ENCODE measurements at regions not wholly inside any gene's neighbourhood (a gene's known extent, or its start where the extent isn't known, plus 50 kb on each side); places are given as distances from the start of the nearest gene placed in this dataset.
"Not testable (repeated sequence)": the region's sequence is repeated elsewhere in the genome, so short reads cannot be mapped to it uniquely, and the experiment has no call there.

DNA sequence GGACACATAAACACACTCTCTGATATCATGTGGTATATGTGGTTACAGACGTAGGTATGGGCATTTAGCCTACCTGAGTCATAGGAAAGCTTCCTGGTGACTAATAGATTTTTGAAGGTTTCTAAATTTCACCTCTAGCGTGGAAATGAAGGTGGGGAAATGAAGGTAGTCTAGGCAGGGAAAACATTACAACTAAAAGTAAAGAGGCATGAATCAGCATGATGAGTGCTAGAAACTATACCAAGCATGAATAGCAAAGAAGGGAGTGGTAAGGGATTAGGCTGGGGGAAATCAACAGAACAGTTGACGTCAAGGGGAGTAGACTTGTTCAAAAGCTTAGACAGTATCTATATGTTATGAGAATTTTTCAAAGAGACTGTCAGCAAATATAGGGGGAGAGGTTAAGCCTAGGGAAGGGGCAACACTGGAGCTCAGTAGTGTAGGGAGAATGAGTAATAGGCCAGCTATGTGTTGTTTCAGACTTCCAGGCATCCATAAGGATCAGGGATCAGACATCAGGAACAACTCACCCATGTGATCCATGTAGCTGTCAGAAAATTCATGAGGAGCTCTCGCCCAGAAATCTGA lies 279.3 kb upstream of the DIPK2B start:
- WGBS, 3 donors = 59 to 78% (median 73%) methylated on average over 4 of the region's 4 CpGs
- H3K27ac ChIP-seq (ENCODE audit: low read depth in 1 of 3, low read length in 2 of 3) = no peak overlapping the region
- no peaks in the 10 kb centered on the region for H3K36me3 ChIP-seq (ENCODE audit: control insufficient read depth in 3 of 3, insufficient read depth in 2 of 3, low read depth in 1 of 3, low read length in 3 of 3)
- no peaks in the 10 kb centered on the region for H3K27me3 ChIP-seq (ENCODE audit: control insufficient read depth in 3 of 3, insufficient read depth in 3 of 3, low read length in 3 of 3)
- H3K4me3 ChIP-seq (ENCODE audit: low read depth in 1 of 3, low read length in 3 of 3) = no peak overlapping the region
- H3K9me3 ChIP-seq (ENCODE audit: control insufficient read depth in 2 of 2, insufficient read depth in 1 of 2, low read depth in 1 of 2, low read length in 1 of 2) = no peaks in the 10 kb centered on the region
- DNase-seq (no peak), FAIRE-seq (no peak)
- H3K4me1 ChIP-seq (ENCODE audit: control insufficient read depth in 3 of 3, insufficient read depth in 2 of 3, low read depth in 1 of 3, low read length in 2 of 3) = no peaks in the 10 kb centered on the region

GRCh38 chrX:45479196-45479834 lies 278.6 kb upstream of the DIPK2B start:
- H3K4me3 ChIP-seq (ENCODE audit: low read depth in 1 of 3, low read length in 3 of 3) = no peak overlapping the region
- no peaks in the 10 kb centered on the region for H3K27me3 ChIP-seq (ENCODE audit: control insufficient read depth in 3 of 3, insufficient read depth in 3 of 3, low read length in 3 of 3)
- DNase-seq = no peak
- WGBS, 3 donors = 82 to 92% (median 82%) methylated on average over 4 of the region's 4 CpGs
- no peak for FAIRE-seq
- H3K27ac ChIP-seq (ENCODE audit: low read depth in 1 of 3, low read length in 2 of 3) = no peak overlapping the region
- no peaks in the 10 kb centered on the region for H3K36me3 ChIP-seq (ENCODE audit: control insufficient read depth in 3 of 3, insufficient read depth in 2 of 3, low read depth in 1 of 3, low read length in 3 of 3)
- no peaks in the 10 kb centered on the region for H3K4me1 ChIP-seq (ENCODE audit: control insufficient read depth in 3 of 3, insufficient read depth in 2 of 3, low read depth in 1 of 3, low read length in 2 of 3)
- H3K9me3 ChIP-seq (ENCODE audit: control insufficient read depth in 2 of 2, insufficient read depth in 1 of 2, low read depth in 1 of 2, low read length in 1 of 2) = no peaks in the 10 kb centered on the region

GRCh38 chrX:45472968-45473367 lies 272.3 kb upstream of the DIPK2B start:
- no peaks in the 10 kb centered on the region for H3K27me3 ChIP-seq (ENCODE audit: control insufficient read depth in 3 of 3, insufficient read depth in 3 of 3, low read length in 3 of 3)
- H3K9me3 ChIP-seq (ENCODE audit: control insufficient read depth in 2 of 2, insufficient read depth in 1 of 2, low read depth in 1 of 2, low read length in 1 of 2) = no peaks in the 10 kb centered on the region
- no peak for FAIRE-seq
- no peak overlapping the region for H3K4me3 ChIP-seq (ENCODE audit: low read depth in 1 of 3, low read length in 3 of 3)
- no peaks in the 10 kb centered on the region for H3K4me1 ChIP-seq (ENCODE audit: control insufficient read depth in 3 of 3, insufficient read depth in 2 of 3, low read depth in 1 of 3, low read length in 2 of 3)
- no peak overlapping the region for H3K27ac ChIP-seq (ENCODE audit: low read depth in 1 of 3, low read length in 2 of 3)
- H3K36me3 ChIP-seq (ENCODE audit: control insufficient read depth in 3 of 3, insufficient read depth in 2 of 3, low read depth in 1 of 3, low read length in 3 of 3) = no peaks in the 10 kb centered on the region
- WGBS, 3 donors = 50 to 71% (median 61%) methylated on average over 1 of the region's 1 CpG
- DNase-seq = no peak

DNA sequence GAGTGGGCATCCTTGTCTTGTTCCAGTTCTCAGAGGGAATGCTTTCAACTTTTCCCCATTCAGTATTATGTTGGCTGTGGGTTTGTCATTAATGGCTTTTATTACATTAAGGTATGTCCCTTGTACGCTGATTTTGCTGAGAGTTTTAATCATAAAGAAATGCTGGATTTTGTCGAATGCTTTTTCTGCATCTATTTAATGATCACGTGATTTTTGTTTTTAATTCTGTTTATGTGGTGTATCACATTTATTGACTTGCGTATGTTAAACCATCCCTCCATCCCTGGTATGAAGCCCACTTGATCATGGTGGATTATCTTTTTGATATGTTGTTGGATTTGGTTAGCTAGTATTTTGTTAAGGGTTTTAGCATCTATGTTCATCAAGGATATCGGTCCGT lies 266.9 kb upstream of the DIPK2B start:
- H3K4me1 ChIP-seq (ENCODE audit: control insufficient read depth in 3 of 3, insufficient read depth in 2 of 3, low read depth in 1 of 3, low read length in 2 of 3); DNase-seq; FAIRE-seq; H3K36me3 ChIP-seq (ENCODE audit: control insufficient read depth in 3 of 3, insufficient read depth in 2 of 3, low read depth in 1 of 3, low read length in 3 of 3); H3K4me3 ChIP-seq (ENCODE audit: low read depth in 1 of 3, low read length in 3 of 3); H3K9me3 ChIP-seq (ENCODE audit: control insufficient read depth in 2 of 2, insufficient read depth in 1 of 2, low read depth in 1 of 2, low read length in 1 of 2); H3K27me3 ChIP-seq (ENCODE audit: control insufficient read depth in 3 of 3, insufficient read depth in 3 of 3, low read length in 3 of 3); H3K27ac ChIP-seq (ENCODE audit: low read depth in 1 of 3, low read length in 2 of 3): not testable (repeated sequence)
- WGBS, 3 donors = 91 to 96% (median 96%) methylated on average over 6 of the region's 6 CpGs

DNA sequence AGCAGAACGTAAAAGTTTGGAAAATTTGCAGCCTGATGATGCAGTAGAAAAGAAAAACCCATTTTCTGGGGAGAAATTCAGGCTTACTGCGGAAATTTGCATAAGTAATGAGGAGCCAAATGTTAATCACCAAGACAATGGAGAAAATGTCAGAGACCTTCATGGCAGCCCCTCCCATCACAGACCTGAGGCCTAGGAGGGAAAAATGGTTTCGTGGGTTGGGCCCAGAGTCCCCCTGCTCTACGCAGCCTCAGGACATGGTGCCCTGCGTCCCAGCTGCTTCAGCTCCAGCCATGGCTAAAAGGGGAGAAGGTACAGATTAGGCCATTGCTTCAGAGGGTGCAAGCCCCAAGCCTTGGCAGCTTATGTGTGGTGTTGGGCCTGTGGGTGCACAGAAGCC lies 255.1 kb upstream of the DIPK2B start:
- not testable (repeated sequence) for FAIRE-seq
- WGBS, 3 donors = 70 to 89% (median 79%) methylated on average over 3 to 5 of the region's 5 CpGs

GRCh38 chrX:45454290-45454689 lies 253.6 kb upstream of the DIPK2B start:
- no peaks in the 10 kb centered on the region for H3K4me1 ChIP-seq (ENCODE audit: control insufficient read depth in 3 of 3, insufficient read depth in 2 of 3, low read depth in 1 of 3, low read length in 2 of 3)
- no peak overlapping the region for H3K4me3 ChIP-seq (ENCODE audit: low read depth in 1 of 3, low read length in 3 of 3)
- no peak for FAIRE-seq
- H3K27ac ChIP-seq (ENCODE audit: low read depth in 1 of 3, low read length in 2 of 3) = no peak overlapping the region
- H3K9me3 ChIP-seq (ENCODE audit: control insufficient read depth in 2 of 2, insufficient read depth in 1 of 2, low read depth in 1 of 2, low read length in 1 of 2) = no peaks in the 10 kb centered on the region
- no peaks in the 10 kb centered on the region for H3K27me3 ChIP-seq (ENCODE audit: control insufficient read depth in 3 of 3, insufficient read depth in 3 of 3, low read length in 3 of 3)
- 77 to 96% (median 94%) methylated on average over 2 of the region's 2 CpGs for WGBS, 3 donors
- H3K36me3 ChIP-seq (ENCODE audit: control insufficient read depth in 3 of 3, insufficient read depth in 2 of 3, low read depth in 1 of 3, low read length in 3 of 3) = no peaks in the 10 kb centered on the region
- no peak for DNase-seq

More for the DNA sequence above, 255.1 kb upstream of the DIPK2B start:
- not testable (repeated sequence) for DNase-seq; H3K36me3 ChIP-seq (ENCODE audit: control insufficient read depth in 3 of 3, insufficient read depth in 2 of 3, low read depth in 1 of 3, low read length in 3 of 3); H3K4me3 ChIP-seq (ENCODE audit: low read depth in 1 of 3, low read length in 3 of 3); H3K27me3 ChIP-seq (ENCODE audit: control insufficient read depth in 3 of 3, insufficient read depth in 3 of 3, low read length in 3 of 3); H3K9me3 ChIP-seq (ENCODE audit: control insufficient read depth in 2 of 2, insufficient read depth in 1 of 2, low read depth in 1 of 2, low read length in 1 of 2); H3K4me1 ChIP-seq (ENCODE audit: control insufficient read depth in 3 of 3, insufficient read depth in 2 of 3, low read depth in 1 of 3, low read length in 2 of 3); H3K27ac ChIP-seq (ENCODE audit: low read depth in 1 of 3, low read length in 2 of 3)

- Histone ChIP-seq H3K4me3 (ENCODE audit: low read depth in 1 of 3, low read length in 3 of 3) (no peak overlapping the region), H3K9me3 (ENCODE audit: control insufficient read depth in 2 of 2, insufficient read depth in 1 of 2, low read depth in 1 of 2, low read length in 1 of 2) (no peaks in the 10 kb centered on the region), H3K36me3 (ENCODE audit: control insufficient read depth in 3 of 3, insufficient read depth in 2 of 3, low read depth in 1 of 3, low read length in 3 of 3) (no peaks in the 10 kb centered on the region), H3K27ac (ENCODE audit: low read depth in 1 of 3, low read length in 2 of 3) (no peak overlapping the region), H3K4me1 (ENCODE audit: control insufficient read depth in 3 of 3, insufficient read depth in 2 of 3, low read depth in 1 of 3, low read length in 2 of 3) (no peaks in the 10 kb centered on the region), H3K27me3 (ENCODE audit: control insufficient read depth in 3 of 3, insufficient read depth in 3 of 3, low read length in 3 of 3) (no peaks in the 10 kb centered on the region)
- FAIRE-seq (no peak), DNase-seq (no peak)
- WGBS, 3 donors = 73 to 97% (median 95%) methylated on average over 1 of the region's 1 CpG
Observed at GRCh38 chrX:45449982-45450381, 249.3 kb upstream of the DIPK2B start.

GRCh38 chrX:45447995-45448394 lies 247.3 kb upstream of the DIPK2B start:
- no peaks in the 10 kb centered on the region for H3K4me1 ChIP-seq (ENCODE audit: control insufficient read depth in 3 of 3, insufficient read depth in 2 of 3, low read depth in 1 of 3, low read length in 2 of 3)
- no peak overlapping the region for H3K27ac ChIP-seq (ENCODE audit: low read depth in 1 of 3, low read length in 2 of 3)
- FAIRE-seq (no peak), DNase-seq (no peak)
- no peaks in the 10 kb centered on the region for H3K36me3 ChIP-seq (ENCODE audit: control insufficient read depth in 3 of 3, insufficient read depth in 2 of 3, low read depth in 1 of 3, low read length in 3 of 3)
- H3K4me3 ChIP-seq (ENCODE audit: low read depth in 1 of 3, low read length in 3 of 3) = no peak overlapping the region
- H3K9me3 ChIP-seq (ENCODE audit: control insufficient read depth in 2 of 2, insufficient read depth in 1 of 2, low read depth in 1 of 2, low read length in 1 of 2) = no peaks in the 10 kb centered on the region
- no peaks in the 10 kb centered on the region for H3K27me3 ChIP-seq (ENCODE audit: control insufficient read depth in 3 of 3, insufficient read depth in 3 of 3, low read length in 3 of 3)

DNA sequence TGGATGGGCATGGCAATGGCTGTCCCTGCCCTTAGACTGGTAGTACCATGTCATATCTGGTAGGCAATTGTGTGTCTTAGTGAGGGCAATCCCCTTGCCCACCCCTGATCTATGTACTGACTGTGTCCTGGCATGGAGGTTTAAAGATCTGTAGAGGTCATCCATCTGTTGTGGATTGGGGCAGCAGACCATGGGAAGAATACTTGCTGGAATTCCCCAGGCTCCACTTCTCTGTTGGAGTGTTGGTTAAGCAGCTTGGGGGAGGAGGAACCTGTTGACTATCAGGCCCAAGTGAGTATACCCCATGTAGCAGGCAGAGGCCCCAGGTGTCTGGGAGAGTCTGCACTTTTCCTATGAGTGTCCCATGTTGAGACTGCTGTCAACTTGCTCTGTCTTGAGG lies 246.7 kb upstream of the DIPK2B start:
- Histone ChIP-seq H3K27ac (ENCODE audit: low read depth in 1 of 3, low read length in 2 of 3) (no peak overlapping the region), H3K36me3 (ENCODE audit: control insufficient read depth in 3 of 3, insufficient read depth in 2 of 3, low read depth in 1 of 3, low read length in 3 of 3) (no peaks in the 10 kb centered on the region), H3K4me3 (ENCODE audit: low read depth in 1 of 3, low read length in 3 of 3) (no peak overlapping the region), H3K9me3 (ENCODE audit: control insufficient read depth in 2 of 2, insufficient read depth in 1 of 2, low read depth in 1 of 2, low read length in 1 of 2) (no peaks in the 10 kb centered on the region), H3K4me1 (ENCODE audit: control insufficient read depth in 3 of 3, insufficient read depth in 2 of 3, low read depth in 1 of 3, low read length in 2 of 3) (no peaks in the 10 kb centered on the region), H3K27me3 (ENCODE audit: control insufficient read depth in 3 of 3, insufficient read depth in 3 of 3, low read length in 3 of 3) (no peaks in the 10 kb centered on the region)
- DNase-seq (no peak), FAIRE-seq (no peak)
